NCI-H460 (cell line): ENCODE measurements at regions not wholly inside any gene's neighbourhood (a gene's known extent, or its start where the extent isn't known, plus 50 kb on each side); places are given as distances from the start of the nearest gene placed in this dataset.

Experiments
- DNase-seq: peaks from one replicate; pipeline ENCODE4 v3.0.0-alpha.2; 2016; ENCODE audit warnings: low read depth; ENCODE audit errors: extremely low read depth

DNA sequence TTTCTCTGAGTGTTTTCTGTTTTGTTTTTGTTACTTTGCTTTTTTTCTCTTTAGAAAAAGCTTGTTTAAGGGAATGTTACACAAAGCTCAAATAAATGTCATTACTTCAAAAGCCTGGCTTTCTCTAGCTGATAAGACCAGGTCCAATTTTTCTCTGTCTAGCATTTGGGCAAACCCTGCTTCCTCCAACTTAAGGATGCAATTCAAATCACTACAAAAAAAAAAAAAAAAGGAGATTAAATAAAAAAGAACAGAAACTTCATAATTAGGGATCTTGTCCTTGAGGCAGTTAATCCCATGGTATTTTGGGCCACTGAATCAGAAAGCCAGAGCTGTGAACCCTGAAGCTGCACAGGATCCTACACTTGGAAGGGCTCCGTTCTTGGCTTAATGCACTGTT lies 480.8 kb upstream of the KIRREL3 start:
- no peak for DNase-seq

DNA sequence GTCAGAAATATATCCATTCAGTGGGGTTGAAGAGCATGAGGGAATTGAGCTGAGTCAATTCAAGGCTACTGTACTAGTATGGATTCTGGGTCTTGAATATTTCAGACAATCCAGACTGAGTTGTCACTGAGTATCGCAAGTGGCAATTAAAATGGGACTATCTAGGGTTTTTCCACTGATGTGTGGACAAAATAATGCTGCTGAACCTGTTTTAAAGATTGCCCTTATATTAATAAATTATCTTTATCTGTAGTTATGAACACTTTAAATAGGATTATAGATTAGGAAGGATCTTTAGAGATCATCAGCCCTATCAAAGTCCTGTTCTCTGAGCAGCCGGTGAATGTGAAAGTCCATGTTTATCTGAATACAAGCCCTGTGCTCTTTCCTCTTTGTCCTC lies 478.3 kb upstream of the KIRREL3 start:
- DNase-seq = no peak

- no peak for DNase-seq
Measured at GRCh38 chr11:127474766-127475165, 474.2 kb upstream of the KIRREL3 start.

- DNase-seq = no peak
Measured at GRCh38 chr11:127472505-127472904, 471.9 kb upstream of the KIRREL3 start.

- DNase-seq = no peak
Measured at GRCh38 chr11:127471662-127472061, 471.1 kb upstream of the KIRREL3 start.

DNA sequence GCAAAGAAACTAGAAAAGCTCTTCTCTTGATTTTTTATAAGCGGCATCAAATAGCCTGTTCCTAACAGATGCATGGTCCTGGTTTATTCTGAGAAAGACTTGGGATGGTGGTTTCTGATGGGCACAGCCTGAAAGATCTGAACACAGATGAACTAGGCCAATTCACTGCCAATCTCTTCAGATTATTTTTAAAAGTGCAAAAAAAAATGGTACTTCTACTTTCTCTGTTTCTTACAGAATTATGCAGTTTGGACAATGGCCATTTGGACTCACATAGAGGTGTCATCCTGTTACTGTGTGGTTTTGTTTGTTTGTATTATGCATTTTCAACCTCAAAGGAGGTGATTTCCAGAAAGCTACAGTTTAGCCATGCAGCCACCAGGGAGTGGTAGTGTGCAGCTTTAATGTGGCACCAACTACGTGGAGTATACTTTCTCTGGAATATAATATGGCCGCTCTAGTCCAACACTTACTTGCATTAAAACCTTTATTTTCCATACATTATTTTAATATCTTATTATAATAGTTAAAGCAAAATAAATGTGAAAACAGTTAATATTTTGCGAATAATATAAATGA lies 469.8 kb upstream of the KIRREL3 start:
- DNase-seq = no peak

- DNase-seq = no peak
Measured at GRCh38 chr11:127464325-127464724, 463.8 kb upstream of the KIRREL3 start.

DNA sequence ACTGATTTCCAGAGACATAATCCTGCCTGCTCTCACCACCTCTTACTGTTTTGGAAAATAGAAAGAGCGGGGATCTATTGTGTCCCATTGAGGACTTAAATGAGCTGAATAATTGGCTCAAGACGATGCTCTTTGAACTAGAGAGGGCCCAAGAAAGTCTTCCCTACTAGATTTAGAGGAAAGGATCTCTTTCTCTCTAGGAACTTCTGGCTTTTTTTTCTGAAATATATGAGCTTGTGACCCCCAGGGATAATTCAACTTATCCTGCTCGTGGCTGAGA lies 461.4 kb upstream of the KIRREL3 start:
- no peak for DNase-seq

- DNase-seq = no peak
Measured at GRCh38 chr11:127461241-127462064, 460.9 kb upstream of the KIRREL3 start.

GRCh38 chr11:127458561-127458960 lies 458.0 kb upstream of the KIRREL3 start:
- DNase-seq = no peak

- no peak for DNase-seq
Measured at GRCh38 chr11:127454856-127455255, 454.3 kb upstream of the KIRREL3 start.

GRCh38 chr11:127452533-127452932 lies 452.0 kb upstream of the KIRREL3 start:
- no peak for DNase-seq

DNA sequence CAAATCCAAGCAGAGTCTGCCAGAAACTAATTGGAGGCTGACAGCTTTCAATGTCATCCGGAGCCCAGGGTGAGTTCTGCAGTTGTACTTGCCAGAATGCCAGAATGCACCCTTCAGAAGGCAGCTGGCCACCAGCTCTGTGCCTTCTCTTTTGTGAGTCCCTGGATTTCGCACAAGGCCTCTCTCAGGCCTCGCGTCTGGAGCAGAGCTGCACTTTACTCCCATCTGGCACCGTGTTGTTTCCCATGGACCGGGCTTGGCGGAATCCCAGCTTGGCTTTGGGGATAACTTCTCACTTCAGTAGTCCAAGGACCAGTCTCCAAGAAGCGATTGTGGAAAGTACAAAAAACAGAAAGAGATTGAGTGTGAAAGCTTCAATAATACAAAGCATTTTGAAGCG lies 451.3 kb upstream of the KIRREL3 start:
- no peak for DNase-seq

- no peak for DNase-seq
Measured at GRCh38 chr11:127448101-127448500, 447.5 kb upstream of the KIRREL3 start.

DNA sequence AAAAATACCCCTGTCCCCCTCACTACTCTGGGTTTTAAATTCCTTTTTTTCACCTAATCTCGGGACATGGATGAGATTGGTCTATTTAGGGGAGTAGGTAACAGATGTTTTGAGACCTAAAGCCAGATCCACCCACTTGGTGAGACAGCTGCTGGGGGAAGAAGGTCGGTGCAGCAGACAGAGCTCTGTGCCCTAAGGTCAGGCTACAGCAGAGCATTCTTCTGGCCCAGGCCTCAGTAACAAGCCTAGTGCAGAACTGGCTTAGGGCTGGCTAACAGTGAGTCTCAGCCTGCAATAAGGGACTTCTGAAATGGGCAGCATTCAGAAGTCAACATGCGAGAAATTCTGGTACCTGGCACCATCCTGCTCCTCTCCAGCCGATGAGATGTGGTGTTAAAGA lies 444.9 kb upstream of the KIRREL3 start:
- DNase-seq = no peak

DNA sequence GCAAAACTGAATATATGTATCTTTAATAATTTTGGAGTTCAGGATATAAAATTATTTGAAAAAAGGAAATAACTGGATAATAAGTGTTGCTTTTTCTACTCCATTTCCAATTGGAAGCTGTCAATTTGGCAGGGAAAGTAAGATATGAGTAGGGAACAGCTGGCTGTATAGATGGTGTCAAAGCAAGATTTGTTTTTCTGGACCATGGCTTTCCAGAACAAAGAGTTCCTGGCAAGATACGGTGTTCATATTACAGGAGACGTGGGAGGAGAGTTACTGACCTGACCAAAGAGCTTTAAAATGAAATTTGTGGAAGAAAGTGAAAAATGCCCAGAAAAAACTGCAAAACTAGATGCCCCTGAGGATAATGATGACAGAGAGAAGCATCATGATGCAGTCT lies 442.7 kb upstream of the KIRREL3 start:
- no peak for DNase-seq

DNA sequence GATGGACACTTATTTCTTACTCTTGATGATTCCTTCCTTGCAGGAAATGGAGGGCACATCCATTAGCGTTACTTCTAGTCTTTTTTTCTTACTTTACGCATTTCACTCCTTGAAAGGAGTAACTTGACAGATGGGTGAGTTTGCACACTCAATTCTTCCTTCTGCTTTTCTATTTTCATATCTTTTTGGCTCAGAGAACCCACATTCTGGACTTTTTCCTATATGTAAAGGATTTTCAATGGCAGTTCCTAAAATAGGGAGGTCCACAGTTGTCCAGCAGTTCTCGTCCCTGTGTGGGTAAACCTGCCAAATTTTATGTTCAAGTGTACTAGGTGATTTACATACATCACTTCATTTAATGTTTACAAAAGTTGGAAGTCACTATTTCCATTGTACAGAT lies 440.0 kb upstream of the KIRREL3 start:
- no peak for DNase-seq

GRCh38 chr11:127425281-127425680 lies 424.7 kb upstream of the KIRREL3 start:
- DNase-seq = no peak

DNA sequence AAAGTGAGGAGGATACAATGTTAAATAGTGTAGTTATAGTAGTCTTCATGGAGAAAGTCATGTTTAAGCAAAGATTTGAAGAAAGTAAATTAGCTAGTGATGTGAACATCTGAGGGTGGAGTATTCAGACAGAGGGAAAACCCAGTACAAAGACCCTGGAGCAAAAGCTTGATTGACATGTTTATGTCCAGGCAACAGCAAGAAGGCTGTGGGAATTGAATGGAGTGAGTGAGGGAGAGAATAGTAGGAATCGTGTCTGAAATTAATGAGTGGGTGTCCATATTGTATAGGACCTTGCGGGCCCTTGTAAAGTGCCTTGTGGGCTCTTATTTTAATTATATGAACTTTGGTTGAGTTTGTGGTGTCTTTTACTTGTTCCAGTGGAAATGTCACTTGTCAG lies 424.1 kb upstream of the KIRREL3 start:
- DNase-seq = no peak

DNA sequence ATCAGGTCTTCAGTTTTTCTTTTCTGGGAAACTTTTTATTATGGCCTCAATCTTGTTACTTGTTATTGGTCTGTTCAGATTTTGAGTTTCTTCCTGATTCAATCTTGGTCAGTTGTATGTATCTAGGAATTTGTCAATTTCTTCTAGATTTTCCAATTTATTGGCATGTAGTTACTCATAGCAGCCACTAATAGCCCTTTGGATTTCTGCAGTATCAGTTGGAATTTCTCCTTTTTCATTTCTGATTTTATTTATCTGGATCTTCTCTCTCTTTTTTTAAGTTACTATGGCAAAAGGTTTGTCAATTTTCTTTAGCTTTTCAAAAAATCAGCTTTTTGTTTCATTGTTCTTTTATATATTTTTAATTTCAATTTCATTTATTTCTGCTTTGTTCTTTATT lies 419.6 kb upstream of the KIRREL3 start:
- DNase-seq = no peak

GRCh38 chr11:127412722-127413380 lies 412.3 kb upstream of the KIRREL3 start:
- DNase-seq = no peak

DNA sequence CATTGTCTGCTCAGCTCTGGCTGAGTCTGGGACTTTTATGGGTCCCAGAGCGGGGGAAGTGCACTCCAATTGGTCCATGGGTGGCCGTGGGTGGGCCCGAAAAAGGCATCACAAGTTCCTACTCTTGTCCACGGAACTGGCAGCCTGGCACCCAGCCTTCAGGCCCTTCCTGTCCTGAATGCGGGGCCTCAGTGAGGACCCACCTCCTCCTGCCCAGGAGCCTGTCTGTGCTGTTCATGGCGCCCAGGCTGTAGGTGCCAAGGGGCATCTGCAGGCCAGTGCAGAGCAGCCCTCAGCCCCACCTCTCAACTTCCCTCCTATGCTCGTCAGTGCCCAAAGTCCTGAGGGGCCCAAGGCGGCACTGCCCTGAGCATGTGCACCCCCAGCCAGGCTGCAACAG lies 411.7 kb upstream of the KIRREL3 start:
- no peak for DNase-seq
